WTC11 (cell line): ENCODE measurements at regions not wholly inside any gene's neighbourhood (a gene's known extent, or its start where the extent isn't known, plus 50 kb on each side); places are given as distances from the start of the nearest gene placed in this dataset.
A peak's percentile ranks its signal among the peaks of the same experiment; 100 is the strongest.

ENCODE experiments used
- ATAC-seq: fragments of 200-7000 bp; cut with Tn5 transposase; 2 replicates; pipeline ENCODE4 v1.10.0; 2021; ENCODE audit warnings: mild to moderate bottlenecking, moderate library complexity
- CTCF ChIA-PET: fragments of 300-600 bp; sonication (Branson Sonifier 250); formaldehyde crosslinking; loops from one replicate; lab custom pipeline; 2021; ENCODE audit warnings: antibody characterized with exemption; lab: Charles Lee
- POLR2A ChIA-PET: fragments of 350-600 bp; sonication (Branson Sonifier 250); formaldehyde crosslinking; loops from one replicate; lab custom pipeline; 2021; ENCODE audit warnings: antibody characterized with exemption; lab: Charles Lee
- DNase-seq: peaks from one replicate; pipeline ENCODE4 v3.0.0; 2021; ENCODE audit warnings: low spot score
- H3K27ac Mint-ChIP-seq: 2 replicates; pipeline ENCODE4 v1.8.0; 2021; ENCODE audit warnings: mixed read lengths
- H3K27me3 Mint-ChIP-seq: 2 replicates; pipeline ENCODE4 v1.8.0; 2021; ENCODE audit warnings: low read depth, mild to moderate bottlenecking, moderate library complexity, mixed read lengths
- H3K36me3 Mint-ChIP-seq: 2 replicates; pipeline ENCODE4 v1.8.0; 2021; ENCODE audit warnings: mixed read lengths
- H3K4me1 Mint-ChIP-seq: 2 replicates; pipeline ENCODE4 v1.8.0; 2022; ENCODE audit warnings: mixed read lengths
- H3K4me3 Mint-ChIP-seq: 2 replicates; pipeline ENCODE4 v1.8.0; 2021; ENCODE audit warnings: mild to moderate bottlenecking, moderate library complexity, mixed read lengths
- H3K9me3 Mint-ChIP-seq: 2 replicates; pipeline ENCODE4 v1.8.0; 2021; ENCODE audit warnings: mixed read lengths
- CREM ChIP-seq: sonication (generic); formaldehyde crosslinking; IDR thresholded peaks from 2 replicates; pipeline ENCODE4 v1.8.1; 2022; ENCODE audit warnings: mild to moderate bottlenecking, missing genetic modification reagents, moderate library complexity
- ETV6 ChIP-seq: sonication (generic); formaldehyde crosslinking; IDR thresholded peaks from 2 replicates; pipeline ENCODE4 v1.8.1; 2022; ENCODE audit warnings: mild to moderate bottlenecking, missing genetic modification reagents
- FOXJ3 ChIP-seq: sonication (generic); formaldehyde crosslinking; IDR thresholded peaks from 2 replicates; pipeline ENCODE4 v1.9.0; 2021; ENCODE audit warnings: missing genetic modification reagents, mild to moderate bottlenecking, borderline replicate concordance
- GRHL2 ChIP-seq: fragments of 250-450 bp; sonication (Bioruptor Pico); IDR thresholded peaks from 2 replicates; pipeline ENCODE4 v1.8.0; 2022; ENCODE audit warnings: mild to moderate bottlenecking, moderate library complexity; ENCODE audit not compliant: insufficient replicate concordance, severe bottlenecking
- IRF2 ChIP-seq: sonication (generic); formaldehyde crosslinking; IDR thresholded peaks from 2 replicates; pipeline ENCODE4 v1.8.0; 2022; ENCODE audit warnings: low read depth, missing genetic modification reagents, borderline replicate concordance
- NFATC4 ChIP-seq: fragments of 250-450 bp; sonication (Bioruptor Pico); IDR thresholded peaks from 2 replicates; pipeline ENCODE4 v1.9.0; 2021; ENCODE audit warnings: mild to moderate bottlenecking
- NR2C2 ChIP-seq: sonication (generic); formaldehyde crosslinking; IDR thresholded peaks from 2 replicates; pipeline ENCODE4 v1.8.0; 2022; ENCODE audit warnings: mild to moderate bottlenecking, missing genetic modification reagents
- NR3C1 ChIP-seq: sonication (generic); formaldehyde crosslinking; conservative IDR thresholded peaks from 2 replicates; pipeline ENCODE4 v1.8.1; 2023; ENCODE audit warnings: low read depth, mild to moderate bottlenecking, missing genetic modification reagents
- PRRX2 ChIP-seq: fragments of 250-450 bp; sonication (Bioruptor Pico); IDR thresholded peaks from 2 replicates; pipeline ENCODE4 v1.8.0; 2021; ENCODE audit warnings: mild to moderate bottlenecking
- RORB ChIP-seq: fragments of 250-450 bp; sonication (Bioruptor Pico); IDR thresholded peaks from 2 replicates; pipeline ENCODE4 v1.9.0; 2021; ENCODE audit warnings: mild to moderate bottlenecking
- ZNF396 ChIP-seq: fragments of 250-450 bp; sonication (Bioruptor Pico); IDR thresholded peaks from 2 replicates; pipeline ENCODE4 v1.8.0; 2021; ENCODE audit warnings: mild to moderate bottlenecking, moderate library complexity, borderline replicate concordance
- TF ChIP-seq, protein P1 (sequence below): sonication (generic); formaldehyde crosslinking; conservative IDR thresholded peaks from 2 replicates; pipeline ENCODE4 v1.8.1; 2022; ENCODE audit warnings: mild to moderate bottlenecking, missing genetic modification reagents
- TF ChIP-seq, protein P2 (sequence below): sonication (generic); formaldehyde crosslinking; IDR thresholded peaks from 2 replicates; pipeline ENCODE4 v1.8.0; 2023; ENCODE audit warnings: missing genetic modification reagents
- TF ChIP-seq, protein P3 (sequence below): sonication (generic); formaldehyde crosslinking; IDR thresholded peaks from 2 replicates; pipeline ENCODE4 v1.8.0; 2023; ENCODE audit warnings: mild to moderate bottlenecking, missing genetic modification reagents
- TF ChIP-seq, protein P4 (sequence below): fragments of 250-450 bp; sonication (Bioruptor Pico); IDR thresholded peaks from 2 replicates; pipeline ENCODE4 v1.9.0; 2021; ENCODE audit warnings: mild to moderate bottlenecking
- TF ChIP-seq, protein P5 (sequence below): sonication (generic); formaldehyde crosslinking; IDR thresholded peaks from 2 replicates; pipeline ENCODE4 v1.8.1; 2022; ENCODE audit warnings: low read depth, mild to moderate bottlenecking, moderate library complexity, missing genetic modification reagents, borderline replicate concordance
- TF ChIP-seq, protein P6 (sequence below): sonication (generic); formaldehyde crosslinking; IDR thresholded peaks from 2 replicates; pipeline ENCODE4 v1.8.1; 2023; ENCODE audit warnings: mild to moderate bottlenecking, missing genetic modification reagents, moderate library complexity
- TF ChIP-seq, protein P7 (sequence below): sonication (generic); formaldehyde crosslinking; IDR thresholded peaks from 2 replicates; pipeline ENCODE4 v1.8.0; 2022; ENCODE audit warnings: mild to moderate bottlenecking, missing genetic modification reagents
- TF ChIP-seq, protein P8 (sequence below): sonication (generic); formaldehyde crosslinking; IDR thresholded peaks from 2 replicates; pipeline ENCODE4 v1.8.1; 2023; ENCODE audit warnings: mild to moderate bottlenecking, missing genetic modification reagents, moderate library complexity
- TF ChIP-seq, protein P9 (sequence below): fragments of 250-450 bp; sonication (Bioruptor Pico); IDR thresholded peaks from 2 replicates; pipeline ENCODE4 v2.1.2; 2022; ENCODE audit warnings: mild to moderate bottlenecking, moderate library complexity

DNA sequence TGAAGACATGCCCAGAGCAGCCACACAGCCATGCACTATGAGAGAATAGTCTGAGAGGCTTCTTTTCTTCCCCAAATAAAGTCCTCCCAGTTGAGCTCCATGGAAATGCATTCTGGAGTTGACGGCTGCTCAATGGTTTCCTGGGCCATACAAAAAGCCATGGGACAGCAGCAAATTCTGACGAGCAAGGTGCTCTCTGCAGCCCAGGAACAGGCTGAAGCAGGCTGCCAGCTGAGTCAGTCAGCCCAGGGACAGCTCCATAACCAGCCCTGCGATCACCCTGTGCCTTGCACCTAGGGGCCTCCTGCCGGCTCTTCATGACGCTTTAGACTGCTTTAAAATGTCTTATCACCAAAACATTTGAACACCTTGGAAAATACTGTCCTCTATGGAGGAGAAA, 256.3 kb upstream of the CHRNA7 start:
- H3K36me3 Mint-ChIP-seq = no peaks in the 10 kb centered on the region
- DNase-seq = peak; percentile 31
- H3K27ac Mint-ChIP-seq = 0 out of 2 replicates have a peak overlapping the region, but pooled peaks have one; percentile 70
- H3K4me3 Mint-ChIP-seq = no peak overlapping the region
- TF ChIP-seq NFATC4 (CRISPR knock-in tag) = no peak
- no peak for TF ChIP-seq RORB
- TF ChIP-seq CREM (CRISPR knock-in tag) = no peak
- TF ChIP-seq NR3C1 (CRISPR knock-in tag) = no peak
- TF ChIP-seq, protein P1, sequence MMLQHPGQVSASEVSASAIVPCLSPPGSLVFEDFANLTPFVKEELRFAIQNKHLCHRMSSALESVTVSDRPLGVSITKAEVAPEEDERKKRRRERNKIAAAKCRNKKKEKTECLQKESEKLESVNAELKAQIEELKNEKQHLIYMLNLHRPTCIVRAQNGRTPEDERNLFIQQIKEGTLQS (CRISPR knock-in tag) = no peak
- TF ChIP-seq, protein P2, sequence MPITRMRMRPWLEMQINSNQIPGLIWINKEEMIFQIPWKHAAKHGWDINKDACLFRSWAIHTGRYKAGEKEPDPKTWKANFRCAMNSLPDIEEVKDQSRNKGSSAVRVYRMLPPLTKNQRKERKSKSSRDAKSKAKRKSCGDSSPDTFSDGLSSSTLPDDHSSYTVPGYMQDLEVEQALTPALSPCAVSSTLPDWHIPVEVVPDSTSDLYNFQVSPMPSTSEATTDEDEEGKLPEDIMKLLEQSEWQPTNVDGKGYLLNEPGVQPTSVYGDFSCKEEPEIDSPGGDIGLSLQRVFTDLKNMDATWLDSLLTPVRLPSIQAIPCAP (CRISPR knock-in tag) = no peak
- TF ChIP-seq IRF2 (CRISPR knock-in tag) = no peak
- TF ChIP-seq, protein P3, sequence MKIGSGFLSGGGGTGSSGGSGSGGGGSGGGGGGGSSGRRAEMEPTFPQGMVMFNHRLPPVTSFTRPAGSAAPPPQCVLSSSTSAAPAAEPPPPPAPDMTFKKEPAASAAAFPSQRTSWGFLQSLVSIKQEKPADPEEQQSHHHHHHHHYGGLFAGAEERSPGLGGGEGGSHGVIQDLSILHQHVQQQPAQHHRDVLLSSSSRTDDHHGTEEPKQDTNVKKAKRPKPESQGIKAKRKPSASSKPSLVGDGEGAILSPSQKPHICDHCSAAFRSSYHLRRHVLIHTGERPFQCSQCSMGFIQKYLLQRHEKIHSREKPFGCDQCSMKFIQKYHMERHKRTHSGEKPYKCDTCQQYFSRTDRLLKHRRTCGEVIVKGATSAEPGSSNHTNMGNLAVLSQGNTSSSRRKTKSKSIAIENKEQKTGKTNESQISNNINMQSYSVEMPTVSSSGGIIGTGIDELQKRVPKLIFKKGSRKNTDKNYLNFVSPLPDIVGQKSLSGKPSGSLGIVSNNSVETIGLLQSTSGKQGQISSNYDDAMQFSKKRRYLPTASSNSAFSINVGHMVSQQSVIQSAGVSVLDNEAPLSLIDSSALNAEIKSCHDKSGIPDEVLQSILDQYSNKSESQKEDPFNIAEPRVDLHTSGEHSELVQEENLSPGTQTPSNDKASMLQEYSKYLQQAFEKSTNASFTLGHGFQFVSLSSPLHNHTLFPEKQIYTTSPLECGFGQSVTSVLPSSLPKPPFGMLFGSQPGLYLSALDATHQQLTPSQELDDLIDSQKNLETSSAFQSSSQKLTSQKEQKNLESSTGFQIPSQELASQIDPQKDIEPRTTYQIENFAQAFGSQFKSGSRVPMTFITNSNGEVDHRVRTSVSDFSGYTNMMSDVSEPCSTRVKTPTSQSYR (CRISPR knock-in tag) = no peak
- TF ChIP-seq NR2C2 (CRISPR knock-in tag) = no peak
- TF ChIP-seq, protein P4, sequence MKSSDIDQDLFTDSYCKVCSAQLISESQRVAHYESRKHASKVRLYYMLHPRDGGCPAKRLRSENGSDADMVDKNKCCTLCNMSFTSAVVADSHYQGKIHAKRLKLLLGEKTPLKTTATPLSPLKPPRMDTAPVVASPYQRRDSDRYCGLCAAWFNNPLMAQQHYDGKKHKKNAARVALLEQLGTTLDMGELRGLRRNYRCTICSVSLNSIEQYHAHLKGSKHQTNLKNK = no peak
- TF ChIP-seq, protein P5, sequence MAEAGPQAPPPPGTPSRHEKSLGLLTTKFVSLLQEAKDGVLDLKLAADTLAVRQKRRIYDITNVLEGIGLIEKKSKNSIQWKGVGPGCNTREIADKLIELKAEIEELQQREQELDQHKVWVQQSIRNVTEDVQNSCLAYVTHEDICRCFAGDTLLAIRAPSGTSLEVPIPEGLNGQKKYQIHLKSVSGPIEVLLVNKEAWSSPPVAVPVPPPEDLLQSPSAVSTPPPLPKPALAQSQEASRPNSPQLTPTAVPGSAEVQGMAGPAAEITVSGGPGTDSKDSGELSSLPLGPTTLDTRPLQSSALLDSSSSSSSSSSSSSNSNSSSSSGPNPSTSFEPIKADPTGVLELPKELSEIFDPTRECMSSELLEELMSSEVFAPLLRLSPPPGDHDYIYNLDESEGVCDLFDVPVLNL (CRISPR knock-in tag) = no peak
- TF ChIP-seq, protein P6, sequence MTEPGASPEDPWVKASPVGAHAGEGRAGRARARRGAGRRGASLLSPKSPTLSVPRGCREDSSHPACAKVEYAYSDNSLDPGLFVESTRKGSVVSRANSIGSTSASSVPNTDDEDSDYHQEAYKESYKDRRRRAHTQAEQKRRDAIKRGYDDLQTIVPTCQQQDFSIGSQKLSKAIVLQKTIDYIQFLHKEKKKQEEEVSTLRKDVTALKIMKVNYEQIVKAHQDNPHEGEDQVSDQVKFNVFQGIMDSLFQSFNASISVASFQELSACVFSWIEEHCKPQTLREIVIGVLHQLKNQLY = no peak
- TF ChIP-seq, protein P7, sequence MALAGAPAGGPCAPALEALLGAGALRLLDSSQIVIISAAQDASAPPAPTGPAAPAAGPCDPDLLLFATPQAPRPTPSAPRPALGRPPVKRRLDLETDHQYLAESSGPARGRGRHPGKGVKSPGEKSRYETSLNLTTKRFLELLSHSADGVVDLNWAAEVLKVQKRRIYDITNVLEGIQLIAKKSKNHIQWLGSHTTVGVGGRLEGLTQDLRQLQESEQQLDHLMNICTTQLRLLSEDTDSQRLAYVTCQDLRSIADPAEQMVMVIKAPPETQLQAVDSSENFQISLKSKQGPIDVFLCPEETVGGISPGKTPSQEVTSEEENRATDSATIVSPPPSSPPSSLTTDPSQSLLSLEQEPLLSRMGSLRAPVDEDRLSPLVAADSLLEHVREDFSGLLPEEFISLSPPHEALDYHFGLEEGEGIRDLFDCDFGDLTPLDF (CRISPR knock-in tag) = no peak
- TF ChIP-seq PRRX2 (CRISPR knock-in tag) = no peak
- TF ChIP-seq, protein P8, sequence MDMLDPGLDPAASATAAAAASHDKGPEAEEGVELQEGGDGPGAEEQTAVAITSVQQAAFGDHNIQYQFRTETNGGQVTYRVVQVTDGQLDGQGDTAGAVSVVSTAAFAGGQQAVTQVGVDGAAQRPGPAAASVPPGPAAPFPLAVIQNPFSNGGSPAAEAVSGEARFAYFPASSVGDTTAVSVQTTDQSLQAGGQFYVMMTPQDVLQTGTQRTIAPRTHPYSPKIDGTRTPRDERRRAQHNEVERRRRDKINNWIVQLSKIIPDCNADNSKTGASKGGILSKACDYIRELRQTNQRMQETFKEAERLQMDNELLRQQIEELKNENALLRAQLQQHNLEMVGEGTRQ = no peak
- no peak for TF ChIP-seq ETV6 (CRISPR knock-in tag)
- no peak for TF ChIP-seq GRHL2 (CRISPR knock-in tag)
- TF ChIP-seq, protein P9, sequence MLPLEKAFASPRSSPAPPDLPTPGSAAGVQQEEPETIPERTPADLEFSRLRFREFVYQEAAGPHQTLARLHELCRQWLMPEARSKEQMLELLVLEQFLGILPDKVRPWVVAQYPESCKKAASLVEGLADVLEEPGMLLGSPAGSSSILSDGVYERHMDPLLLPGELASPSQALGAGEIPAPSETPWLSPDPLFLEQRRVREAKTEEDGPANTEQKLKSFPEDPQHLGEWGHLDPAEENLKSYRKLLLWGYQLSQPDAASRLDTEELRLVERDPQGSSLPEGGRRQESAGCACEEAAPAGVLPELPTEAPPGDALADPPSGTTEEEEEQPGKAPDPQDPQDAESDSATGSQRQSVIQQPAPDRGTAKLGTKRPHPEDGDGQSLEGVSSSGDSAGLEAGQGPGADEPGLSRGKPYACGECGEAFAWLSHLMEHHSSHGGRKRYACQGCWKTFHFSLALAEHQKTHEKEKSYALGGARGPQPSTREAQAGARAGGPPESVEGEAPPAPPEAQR = no peak
- no peak for TF ChIP-seq FOXJ3
- TF ChIP-seq ZNF396 (CRISPR knock-in tag) = no peak
- no peaks in the 10 kb centered on the region; the same call in 1 of the 2 replicates for H3K27me3 Mint-ChIP-seq
- peaks cover 10% of the 10 kb centered on the region; the same call in 1 of the 2 replicates for H3K4me1 Mint-ChIP-seq
- no peaks in the 10 kb centered on the region for H3K9me3 Mint-ChIP-seq
- CTCF ChIA-PET = interaction anchor here (0.6 to 1.0 kb wide), 2 partner anchors 34 to 534 kb away, joined by 4 read pairs; no protein-coding TSS in a partner anchor
- POLR2A ChIA-PET = no interaction called here
- peak; percentile 78 for ATAC-seq
